IMR-90 (cell line): ENCODE measurements at regions not wholly inside any gene's neighbourhood (a gene's known extent, or its start where the extent isn't known, plus 50 kb on each side); places are given as distances from the start of the nearest gene placed in this dataset.
A peak's percentile ranks its signal among the peaks of the same experiment; 100 is the strongest.

Experiments
- ATAC-seq: fragments of 200-7000 bp; cut with Tn5 transposase; 2 replicates; pipeline ENCODE4 v1.9.1; 2020; ENCODE audit warnings: low read depth, mild to moderate bottlenecking, moderate library complexity
- BruUV-seq: library from RNA; stranded (reverse); fragments of 400-500 nt; replicated peaks from 2 replicates; lab custom pipeline; 2021; lab: Mats Ljungman, UMichigan
- CTCF ChIA-PET: fragments of 300-600 bp; formaldehyde crosslinking; extraction: SDS; loops from one replicate; lab custom pipeline; 2021; ENCODE audit warnings: antibody characterized with exemption; lab: Yijun Ruan, JAX
- POLR2A ChIA-PET: fragments of 300-600 bp; sonication (Branson Sonifier 250); formaldehyde crosslinking; loops from one replicate; lab custom pipeline; 2022; ENCODE audit warnings: antibody characterized with exemption; ENCODE audit not compliant: unreplicated experiment; lab: Charles Lee
- DNase-seq: peaks from one replicate; pipeline ENCODE4 v3.0.0; 2013
- H2AFZ ChIP-seq: replicated peaks from 2 replicates; pipeline ENCODE3; 2013; ENCODE audit warnings: low read length, mild to moderate bottlenecking; ENCODE audit not compliant: poor library complexity
- H2AK5ac ChIP-seq: 2 replicates; pipeline ENCODE4 v1.6.1; 2013; ENCODE audit warnings: low read depth, low read length, inconsistent platforms
- H2AK9ac ChIP-seq: replicated peaks from 2 replicates; pipeline ENCODE3; 2013; ENCODE audit warnings: mild to moderate bottlenecking, low read depth, low read length, moderate library complexity; ENCODE audit not compliant: poor library complexity
- H2BK120ac ChIP-seq: 2 replicates; pipeline ENCODE4 v1.6.1; 2013; ENCODE audit warnings: low read depth, low read length, inconsistent platforms
- H2BK15ac ChIP-seq: 3 replicates; pipeline ENCODE4 v1.6.1; 2013; ENCODE audit warnings: low read depth, low read length, inconsistent platforms
- H2BK20ac ChIP-seq: 2 replicates; pipeline ENCODE4 v1.6.1; 2013; ENCODE audit warnings: low read depth, mild to moderate bottlenecking, inconsistent platforms, low read length, moderate library complexity
- H2BK5ac ChIP-seq: 2 replicates; pipeline ENCODE4 v1.6.1; 2013; ENCODE audit warnings: mild to moderate bottlenecking, low read depth, low read length, inconsistent platforms; ENCODE audit not compliant: poor library complexity, severe bottlenecking
- H3K14ac ChIP-seq: replicated peaks from 2 replicates; pipeline ENCODE4 v1.6.1; 2013; ENCODE audit warnings: low read depth, low read length, inconsistent platforms
- H3K18ac ChIP-seq: 2 replicates; pipeline ENCODE4 v1.6.1; 2013; ENCODE audit warnings: low read depth, low read length, control low read depth
- H3K23ac ChIP-seq: 2 replicates; pipeline ENCODE4 v1.6.1; 2013; ENCODE audit warnings: low read depth, low read length, inconsistent platforms
- H3K27ac ChIP-seq: 2 replicates; pipeline ENCODE4 v1.5.1; 2013; ENCODE audit warnings: mild to moderate bottlenecking, control low read depth, low read length; ENCODE audit not compliant: insufficient read depth
- H3K27me3 ChIP-seq: 2 replicates; pipeline ENCODE4 v1.6.1; 2013; ENCODE audit warnings: low read length; ENCODE audit not compliant: control insufficient read depth, insufficient read depth
- H3K36me3 ChIP-seq: 2 replicates; pipeline ENCODE4 v1.6.1; 2013; ENCODE audit warnings: low read length, mixed read lengths; ENCODE audit not compliant: control insufficient read depth, insufficient read depth
- H3K4ac ChIP-seq: 2 replicates; pipeline ENCODE4 v1.6.1; 2013; ENCODE audit warnings: low read depth, low read length, inconsistent platforms
- H3K4me1 ChIP-seq: 2 replicates; pipeline ENCODE4 v1.6.1; 2013; ENCODE audit warnings: low read length, mixed read lengths; ENCODE audit not compliant: control insufficient read depth, insufficient read depth
- H3K4me2 ChIP-seq: 2 replicates; pipeline ENCODE4 v1.6.1; 2013; ENCODE audit warnings: low read depth, mild to moderate bottlenecking, control low read depth, low read length, moderate library complexity
- H3K4me3 ChIP-seq: 2 replicates; pipeline ENCODE4 v1.5.1; 2013; ENCODE audit warnings: low read depth, mild to moderate bottlenecking, control low read depth, low read length, moderate library complexity; ENCODE audit not compliant: insufficient read depth
- H3K56ac ChIP-seq: 2 replicates; pipeline ENCODE4 v1.6.1; 2013; ENCODE audit warnings: low read length, inconsistent platforms; ENCODE audit not compliant: insufficient read depth; ENCODE audit errors: extremely low read depth
- H3K79me1 ChIP-seq, 2 experiments: 2 replicates each; pipeline ENCODE4 v1.6.1; 2013; ENCODE audit warnings: low read length in 2 of 2, inconsistent platforms in 1 of 2, low read depth in 1 of 2
- H3K9ac ChIP-seq: 2 replicates; pipeline ENCODE4 v1.6.1; 2013; ENCODE audit warnings: low read depth, low read length, control low read depth
- H3K9me1 ChIP-seq: 2 replicates; pipeline ENCODE4 v1.6.1; 2013; ENCODE audit warnings: low read length, inconsistent platforms; ENCODE audit not compliant: insufficient read depth
- H3K9me3 ChIP-seq: 2 replicates; pipeline ENCODE4 v1.6.1; 2013; ENCODE audit warnings: low read length; ENCODE audit not compliant: control insufficient read depth, insufficient read depth
- H4K20me1 ChIP-seq: 2 replicates; pipeline ENCODE4 v1.6.1; 2013; ENCODE audit warnings: low read length, inconsistent platforms; ENCODE audit not compliant: insufficient read depth
- H4K5ac ChIP-seq: 2 replicates; pipeline ENCODE4 v1.6.1; 2013; ENCODE audit warnings: mild to moderate bottlenecking, low read depth, low read length, control low read depth
- H4K8ac ChIP-seq, 2 experiments: 2 replicates each; pipeline ENCODE4 v1.6.1; 2013; ENCODE audit warnings: low read depth in 2 of 2, low read length in 2 of 2, control low read depth in 1 of 2, inconsistent platforms in 1 of 2
- H4K91ac ChIP-seq: 2 replicates; pipeline ENCODE4 v1.6.1; 2013; ENCODE audit warnings: low read depth, low read length, inconsistent platforms; ENCODE audit not compliant: insufficient read depth
- BHLHE40 ChIP-seq: fragments of 150-350 bp; IDR thresholded peaks from 2 replicates; pipeline ENCODE4 v1.6.1; 2016; ENCODE audit warnings: mild to moderate bottlenecking, low read depth, low read length
- CEBPB ChIP-seq: IDR thresholded peaks from 2 replicates; pipeline ENCODE4 v1.6.1; 2012; ENCODE audit warnings: low read depth, low read length, improper control_type of control experiment
- CHD1 ChIP-seq: IDR thresholded peaks from 2 replicates; pipeline ENCODE4 v1.6.1; 2012; ENCODE audit warnings: low read depth, low read length, improper control_type of control experiment
- FOS ChIP-seq: fragments of 150-350 bp; IDR thresholded peaks from 2 replicates; pipeline ENCODE4 v1.6.1; 2016; ENCODE audit warnings: low read depth, low read length
- MAFK ChIP-seq: IDR thresholded peaks from 2 replicates; pipeline ENCODE4 v1.6.1; 2012; ENCODE audit warnings: low read depth, low read length, improper control_type of control experiment
- MAZ ChIP-seq: IDR thresholded peaks from 2 replicates; pipeline ENCODE4 v1.6.1; 2012; ENCODE audit warnings: low read depth, mild to moderate bottlenecking, low read length, improper control_type of control experiment, moderate library complexity, borderline replicate concordance
- MXI1 ChIP-seq: IDR thresholded peaks from 2 replicates; pipeline ENCODE4 v1.6.1; 2012; ENCODE audit warnings: low read depth, mild to moderate bottlenecking, low read length, moderate library complexity, borderline replicate concordance
- NFE2L2 ChIP-seq: fragments of 150-350 bp; IDR thresholded peaks from 2 replicates; pipeline ENCODE4 v1.6.1; 2016; ENCODE audit warnings: low read depth, mild to moderate bottlenecking, low read length
- POLR2A ChIP-seq: IDR thresholded peaks from 2 replicates; pipeline ENCODE4 v1.6.1; 2012; ENCODE audit warnings: mild to moderate bottlenecking, low read depth, low read length
- RAD21 ChIP-seq: IDR thresholded peaks from 2 replicates; pipeline ENCODE4 v1.6.1; 2012; ENCODE audit warnings: low read length, improper control_type of control experiment
- RCOR1 ChIP-seq: IDR thresholded peaks from 2 replicates; pipeline ENCODE4 v1.6.1; 2012; ENCODE audit warnings: mild to moderate bottlenecking, low read length, improper control_type of control experiment; ENCODE audit not compliant: insufficient replicate concordance
- SMC3 ChIP-seq: fragments of 150-350 bp; IDR thresholded peaks from 2 replicates; pipeline ENCODE4 v1.6.1; 2016; ENCODE audit warnings: low read depth, mild to moderate bottlenecking, antibody characterized with exemption, low read length, moderate library complexity
- USF2 ChIP-seq: fragments of 150-350 bp; IDR thresholded peaks from 2 replicates; pipeline ENCODE4 v1.6.1; 2017; ENCODE audit warnings: mild to moderate bottlenecking, antibody characterized with exemption, low read length, low read depth
- WGBS, 2 experiments: methylation state at CpG; one replicate each; pipeline versions ENCODE4 v1.1.5 to v1.1.7; 2013; ENCODE audit warnings: missing lambda C conversion rate in 2 of 2; ENCODE audit not compliant: insufficient read length in 1 of 2; ENCODE audit errors: extremely low coverage in 2 of 2; 5-methylcytosine and 5-hydroxymethylcytosine counted together
- dilution Hi-C: fragments of 300-500 bp; cut with HindIII; formaldehyde crosslinking; loops from one replicate; pipeline ENCODE4 v1.14.3; 2018; ENCODE audit warnings: low sequenced_read_pairs; ENCODE audit not compliant: unreplicated experiment
- in situ Hi-C: fragments of 300-500 bp; cut with MboI; formaldehyde crosslinking; loops from 3 replicates; pipeline ENCODE4 v1.14.3; 2019; ENCODE audit warnings: low sequenced_read_pairs, inconsistent platforms, mixed read lengths
- intact Hi-C: fragments of 100-400 bp; cut with micrococcal nuclease; formaldehyde crosslinking; loops from 2 replicates; pipeline ENCODE4 v1.10.0; 2022
- TF ChIP-seq, protein P1 (sequence below): fragments of 150-350 bp; IDR thresholded peaks from 2 replicates; pipeline ENCODE4 v1.6.1; 2016; ENCODE audit warnings: low read depth, mild to moderate bottlenecking, low read length, moderate library complexity, borderline replicate concordance
- TF ChIP-seq, protein P2 (sequence below): conservative IDR thresholded peaks from 2 replicates; pipeline ENCODE4 v1.5.1; 2012; ENCODE audit warnings: mild to moderate bottlenecking, low read depth, low read length, improper control_type of control experiment

GRCh38 chr2:151071382-151071781 lies 190.3 kb downstream of the RBM43 start:
- Histone ChIP-seq H3K79me1 (no peaks in the 10 kb centered on the region), H3K56ac (no peak overlapping the region), H3K4me3 (no peak overlapping the region), H2AK5ac (0 out of 2 replicates have a peak overlapping the region, but pooled peaks have one; percentile 43), H3K9ac (no peak overlapping the region), H3K23ac (no peak overlapping the region), H2BK120ac (0 out of 2 replicates have a peak overlapping the region, but pooled peaks have one; percentile 2), H2AFZ (peak overlapping the region; percentile 3), H2BK15ac (peak overlapping the region; percentile 57; the same call in 1 of the 3 replicates), H3K4ac (no peak overlapping the region), H3K4me2 (no peak overlapping the region), H4K8ac (no peak overlapping the region), H3K9me1 (no peaks in the 10 kb centered on the region), H4K20me1 (no peaks in the 10 kb centered on the region), H2BK20ac (peak overlapping the region; percentile 57), H3K27ac (no peak overlapping the region), H3K27me3 (no peaks in the 10 kb centered on the region), H3K14ac (no peak overlapping the region), H3K4me1 (no peaks in the 10 kb centered on the region), H2BK5ac (no peak overlapping the region), H4K91ac (no peak overlapping the region), H3K18ac (no peak overlapping the region), H3K36me3 (no peaks in the 10 kb centered on the region), H3K9me3 (no peaks in the 10 kb centered on the region), H4K5ac (no peak overlapping the region), H2AK9ac (no peak overlapping the region)
- in situ Hi-C loops (no loop called here), dilution Hi-C loops (no loop called here), intact Hi-C loops (no loop called here)
- ATAC-seq (peak; percentile 82), DNase-seq (peak; percentile 67)
- no TSS peak for BruUV-seq
- ChIA-PET POLR2A (no interaction called here), CTCF (interaction anchor here (1.0 kb wide), 1 partner anchor 9 kb away, joined by 3 read pairs; no protein-coding TSS in a partner anchor)
- TF ChIP-seq RAD21 (peak; percentile 65), MXI1 (no peak), USF2 (no peak), BHLHE40 (no peak), FOS (no peak), CEBPB (no peak), CHD1 (no peak), NFE2L2 (no peak), POLR2A (no peak), SMC3 (no peak; the same call in 1 of the 2 replicates), MAFK (no peak), RCOR1 (no peak), MAZ (no peak)
- TF ChIP-seq, protein P1, sequence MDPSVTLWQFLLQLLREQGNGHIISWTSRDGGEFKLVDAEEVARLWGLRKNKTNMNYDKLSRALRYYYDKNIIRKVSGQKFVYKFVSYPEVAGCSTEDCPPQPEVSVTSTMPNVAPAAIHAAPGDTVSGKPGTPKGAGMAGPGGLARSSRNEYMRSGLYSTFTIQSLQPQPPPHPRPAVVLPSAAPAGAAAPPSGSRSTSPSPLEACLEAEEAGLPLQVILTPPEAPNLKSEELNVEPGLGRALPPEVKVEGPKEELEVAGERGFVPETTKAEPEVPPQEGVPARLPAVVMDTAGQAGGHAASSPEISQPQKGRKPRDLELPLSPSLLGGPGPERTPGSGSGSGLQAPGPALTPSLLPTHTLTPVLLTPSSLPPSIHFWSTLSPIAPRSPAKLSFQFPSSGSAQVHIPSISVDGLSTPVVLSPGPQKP, result no peak
- TF ChIP-seq, protein P2, sequence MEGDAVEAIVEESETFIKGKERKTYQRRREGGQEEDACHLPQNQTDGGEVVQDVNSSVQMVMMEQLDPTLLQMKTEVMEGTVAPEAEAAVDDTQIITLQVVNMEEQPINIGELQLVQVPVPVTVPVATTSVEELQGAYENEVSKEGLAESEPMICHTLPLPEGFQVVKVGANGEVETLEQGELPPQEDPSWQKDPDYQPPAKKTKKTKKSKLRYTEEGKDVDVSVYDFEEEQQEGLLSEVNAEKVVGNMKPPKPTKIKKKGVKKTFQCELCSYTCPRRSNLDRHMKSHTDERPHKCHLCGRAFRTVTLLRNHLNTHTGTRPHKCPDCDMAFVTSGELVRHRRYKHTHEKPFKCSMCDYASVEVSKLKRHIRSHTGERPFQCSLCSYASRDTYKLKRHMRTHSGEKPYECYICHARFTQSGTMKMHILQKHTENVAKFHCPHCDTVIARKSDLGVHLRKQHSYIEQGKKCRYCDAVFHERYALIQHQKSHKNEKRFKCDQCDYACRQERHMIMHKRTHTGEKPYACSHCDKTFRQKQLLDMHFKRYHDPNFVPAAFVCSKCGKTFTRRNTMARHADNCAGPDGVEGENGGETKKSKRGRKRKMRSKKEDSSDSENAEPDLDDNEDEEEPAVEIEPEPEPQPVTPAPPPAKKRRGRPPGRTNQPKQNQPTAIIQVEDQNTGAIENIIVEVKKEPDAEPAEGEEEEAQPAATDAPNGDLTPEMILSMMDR, result peak; percentile 56
- WGBS, 2 experiments, result no CpG with 5 or more reads among the region's 2 CpGs
